NCI-H146 (cell line): ENCODE measurements at regions not wholly inside any gene's neighbourhood (a gene's known extent, or its start where the extent isn't known, plus 50 kb on each side); places are given as distances from the start of the nearest gene placed in this dataset.
"Not testable (repeated sequence)": the region's sequence is repeated elsewhere in the genome, so short reads cannot be mapped to it uniquely, and the experiment has no call there.

ENCODE experiments used
- DNase-seq: peaks from one replicate; lab custom pipeline; 2025; lab: John Stamatoyannopoulos, UW

- DNase-seq = no peak
Measured at GRCh38 chr5:30479104-30479503, 714.4 kb upstream of the CDH6 start.

- DNase-seq = no peak
Measured at GRCh38 chr5:30475429-30475828, 718.1 kb upstream of the CDH6 start.

- DNase-seq = no peak
Measured at GRCh38 chr5:30469691-30470090, 723.8 kb upstream of the CDH6 start.

GRCh38 chr5:30458681-30459080 is 734.8 kb upstream of the CDH6 start:
- DNase-seq = no peak

- DNase-seq = not testable (repeated sequence)
Measured at GRCh38 chr5:30455484-30455883, 738.0 kb upstream of the CDH6 start.

GRCh38 chr5:30453168-30453567 is 740.3 kb upstream of the CDH6 start:
- DNase-seq = no peak

GRCh38 chr5:30450153-30450552 is 743.3 kb upstream of the CDH6 start:
- DNase-seq = no peak

- DNase-seq = no peak
Measured at GRCh38 chr5:30447431-30447830, 746.1 kb upstream of the CDH6 start.

- no peak for DNase-seq
Measured at GRCh38 chr5:30446456-30446855, 747.0 kb upstream of the CDH6 start.

- no peak for DNase-seq
Measured at GRCh38 chr5:30438785-30439184, 754.7 kb upstream of the CDH6 start.

GRCh38 chr5:30436691-30437090 is 756.8 kb upstream of the CDH6 start:
- no peak for DNase-seq

- not testable (repeated sequence) for DNase-seq
Measured at GRCh38 chr5:30428866-30429407, 764.5 kb upstream of the CDH6 start.

- no peak for DNase-seq
Measured at GRCh38 chr5:30414078-30414477, 779.4 kb upstream of the CDH6 start.

GRCh38 chr5:30413540-30413939 is 779.9 kb upstream of the CDH6 start:
- DNase-seq = no peak

- DNase-seq = no peak
Measured at GRCh38 chr5:30405821-30406220, 787.7 kb upstream of the CDH6 start.

- peak; percentile 51 for DNase-seq
Measured at GRCh38 chr5:30401479-30402058, 791.9 kb upstream of the CDH6 start.

GRCh38 chr5:30398423-30398822 is 795.1 kb upstream of the CDH6 start:
- no peak for DNase-seq

- no peak for DNase-seq
Measured at GRCh38 chr5:30392897-30393296, 800.6 kb upstream of the CDH6 start.

- no peak for DNase-seq
Measured at GRCh38 chr5:30390095-30390494, 803.4 kb upstream of the CDH6 start.

- DNase-seq = no peak
Measured at GRCh38 chr5:30387974-30388632, 805.4 kb upstream of the CDH6 start.

GRCh38 chr5:30385754-30386153 is 807.7 kb upstream of the CDH6 start:
- DNase-seq = no peak

GRCh38 chr5:30384171-30384570 is 809.3 kb upstream of the CDH6 start:
- no peak for DNase-seq

GRCh38 chr5:30380228-30380627 is 813.3 kb upstream of the CDH6 start:
- no peak for DNase-seq

- no peak for DNase-seq
Measured at GRCh38 chr5:30376848-30377247, 816.6 kb upstream of the CDH6 start.
